ENCODE measurements at regions not wholly inside any gene's neighbourhood (a gene's known extent, or its start where the extent isn't known, plus 50 kb on each side); places are given as distances from the start of the nearest gene placed in this dataset.
"Not testable (repeated sequence)": the region's sequence is repeated elsewhere in the genome, so short reads cannot be mapped to it uniquely, and the experiment has no call there.

GRCh38 chr10:125450218-125450617, 232.7 kb downstream of the TEX36 start:
- no peak for DNase-seq

GRCh38 chr10:125449571-125449970, 233.4 kb downstream of the TEX36 start:
- no peak for DNase-seq

- no peak for DNase-seq
These were observed 234.4 kb downstream of the TEX36 start for GRCh38 chr10:125448596-125448995.

GRCh38 chr10:125444790-125445189, 238.2 kb downstream of the TEX36 start:
- DNase-seq: no peak

GRCh38 chr10:125442856-125443540, 240.0 kb downstream of the TEX36 start:
- DNase-seq: no peak

GRCh38 chr10:125441151-125441550, 241.8 kb downstream of the TEX36 start:
- no peak for DNase-seq

- no peak for DNase-seq
These were observed 251.8 kb downstream of the TEX36 start for GRCh38 chr10:125431149-125431548.

- no peak for DNase-seq
These were observed 254.9 kb downstream of the TEX36 start for GRCh38 chr10:125428054-125428453.

GRCh38 chr10:125424191-125424847, 258.6 kb downstream of the TEX36 start:
- DNase-seq: no peak

GRCh38 chr10:125423569-125423968, 259.4 kb downstream of the TEX36 start:
- no peak for DNase-seq

- no peak for DNase-seq
These were observed 259.5 kb upstream of the CTBP2 start for GRCh38 chr10:125419831-125420230.

- DNase-seq: no peak
These were observed 258.8 kb upstream of the CTBP2 start for GRCh38 chr10:125419146-125419545.

- DNase-seq: no peak
These were observed 257.2 kb upstream of the CTBP2 start for GRCh38 chr10:125417605-125418004.

GRCh38 chr10:125415964-125416363, 255.6 kb upstream of the CTBP2 start:
- no peak for DNase-seq

- no peak for DNase-seq
These were observed 254.8 kb upstream of the CTBP2 start for GRCh38 chr10:125415006-125415633.

- no peak for DNase-seq
These were observed 251.4 kb upstream of the CTBP2 start for GRCh38 chr10:125411724-125412123.

- no peak for DNase-seq
These were observed 249.4 kb upstream of the CTBP2 start for GRCh38 chr10:125409756-125410155.

- DNase-seq: no peak
These were observed 247.2 kb upstream of the CTBP2 start for GRCh38 chr10:125407557-125407956.

GRCh38 chr10:125407000-125407502, 246.7 kb upstream of the CTBP2 start:
- no peak for DNase-seq

- not testable (repeated sequence) for DNase-seq
These were observed 244.5 kb upstream of the CTBP2 start for GRCh38 chr10:125404902-125405301.

GRCh38 chr10:125401462-125401861, 241.1 kb upstream of the CTBP2 start:
- DNase-seq: no peak

GRCh38 chr10:125399289-125399688, 238.9 kb upstream of the CTBP2 start:
- no peak for DNase-seq

GRCh38 chr10:125398270-125398669, 237.9 kb upstream of the CTBP2 start:
- no peak for DNase-seq

- DNase-seq: no peak
These were observed 237.2 kb upstream of the CTBP2 start for GRCh38 chr10:125397608-125398007.
